ENCODE measurements at regions not wholly inside any gene's neighbourhood (a gene's known extent, or its start where the extent isn't known, plus 50 kb on each side); places are given as distances from the start of the nearest gene placed in this dataset.
"Not testable (repeated sequence)": the region's sequence is repeated elsewhere in the genome, so short reads cannot be mapped to it uniquely, and the experiment has no call there.

GRCh38 chr17:30697619-30698460, 126.7 kb downstream of the CRLF3 start:
- not testable (repeated sequence) for H3K27ac ChIP-seq (ENCODE audit: insufficient read depth in 1 of 2, low read depth in 1 of 2, low read length in 2 of 2, poor library complexity in 1 of 2, severe bottlenecking in 2 of 2); H3K36me3 ChIP-seq (ENCODE audit: control insufficient read depth in 4 of 4, insufficient read depth in 4 of 4, low read length in 3 of 4); H3K9me3 ChIP-seq (ENCODE audit: control extremely low read depth in 1 of 5, control insufficient read depth in 4 of 5, insufficient read depth in 2 of 5, low read depth in 1 of 5, low read length in 4 of 5); H3K27me3 ChIP-seq (replicated peaks in 2 of 5; ENCODE audit: control insufficient read depth in 4 of 5, insufficient read depth in 5 of 5, low read length in 4 of 5)
- Histone ChIP-seq H3K4me1 (ENCODE audit: control extremely low read depth in 1 of 4, control insufficient read depth in 4 of 4, insufficient read depth in 4 of 4, low read length in 3 of 4) (peaks cover 0 to 13% (median 10%) of the 10 kb centered on the region in 4 experiments), H3K4me3 (ENCODE audit: control insufficient read depth in 1 of 7, extremely low read depth in 1 of 7, insufficient read depth in 4 of 7, low read depth in 2 of 7, low read length in 6 of 7) (peak overlapping the region; percentile 8 to 74 (median 53))
- peak in 2 of 3 donors; percentile 60 to 64 for DNase-seq
- 23% methylated on average over 8 of the region's 32 CpGs for WGBS (ENCODE audit: insufficient coverage)
- CTCF ChIA-PET, result interaction anchor here (0.6 to 0.8 kb wide), 2 partner anchors 18 to 19 kb away, joined by 4 read pairs; no protein-coding TSS in a partner anchor
- POLR2A ChIA-PET, result interaction anchor here (0.7 kb wide), 1 partner anchor 785 kb away, joined by 3 read pairs; no protein-coding TSS in a partner anchor

- ChIA-PET POLR2A (no interaction called here), CTCF (no interaction called here)
- DNase-seq, result no peak
- Histone ChIP-seq H3K4me3 (ENCODE audit: control insufficient read depth in 1 of 7, extremely low read depth in 1 of 7, insufficient read depth in 4 of 7, low read depth in 2 of 7, low read length in 6 of 7) (no peak overlapping the region), H3K27ac (ENCODE audit: insufficient read depth in 1 of 2, low read depth in 1 of 2, low read length in 2 of 2, poor library complexity in 1 of 2, severe bottlenecking in 2 of 2) (no peak overlapping the region), H3K4me1 (ENCODE audit: control extremely low read depth in 1 of 4, control insufficient read depth in 4 of 4, insufficient read depth in 4 of 4, low read length in 3 of 4) (peaks cover 0 to 9% (median 7%) of the 10 kb centered on the region in 4 experiments), H3K36me3 (ENCODE audit: control insufficient read depth in 4 of 4, insufficient read depth in 4 of 4, low read length in 3 of 4) (no peaks in the 10 kb centered on the region), H3K27me3 (replicated peaks in 2 of 5; ENCODE audit: control insufficient read depth in 4 of 5, insufficient read depth in 5 of 5, low read length in 4 of 5) (no peaks in the 10 kb centered on the region), H3K9me3 (ENCODE audit: control extremely low read depth in 1 of 5, control insufficient read depth in 4 of 5, insufficient read depth in 2 of 5, low read depth in 1 of 5, low read length in 4 of 5) (no peaks in the 10 kb centered on the region)
- 87% methylated on average over 3 of the region's 5 CpGs for WGBS (ENCODE audit: insufficient coverage)
These were observed 128.3 kb downstream of the CRLF3 start for GRCh38 chr17:30696234-30696633.

GRCh38 chr17:30695265-30695811, 129.2 kb downstream of the CRLF3 start:
- H3K27me3 ChIP-seq (replicated peaks in 2 of 5; ENCODE audit: control insufficient read depth in 4 of 5, insufficient read depth in 5 of 5, low read length in 4 of 5); DNase-seq; H3K36me3 ChIP-seq (ENCODE audit: control insufficient read depth in 4 of 4, insufficient read depth in 4 of 4, low read length in 3 of 4); H3K4me1 ChIP-seq (ENCODE audit: control extremely low read depth in 1 of 4, control insufficient read depth in 4 of 4, insufficient read depth in 4 of 4, low read length in 3 of 4); CTCF ChIA-PET; H3K4me3 ChIP-seq (ENCODE audit: control insufficient read depth in 1 of 7, extremely low read depth in 1 of 7, insufficient read depth in 4 of 7, low read depth in 2 of 7, low read length in 6 of 7); H3K27ac ChIP-seq (ENCODE audit: insufficient read depth in 1 of 2, low read depth in 1 of 2, low read length in 2 of 2, poor library complexity in 1 of 2, severe bottlenecking in 2 of 2); POLR2A ChIA-PET; H3K9me3 ChIP-seq (ENCODE audit: control extremely low read depth in 1 of 5, control insufficient read depth in 4 of 5, insufficient read depth in 2 of 5, low read depth in 1 of 5, low read length in 4 of 5): not testable (repeated sequence)
- no CpG with 5 or more reads among the region's 1 CpG for WGBS (ENCODE audit: insufficient coverage)

- CTCF ChIA-PET, result interaction anchor here (2.0 kb wide), 1 partner anchor 22 kb away, joined by 9 read pairs; no protein-coding TSS in a partner anchor
- H3K4me3 ChIP-seq (ENCODE audit: control insufficient read depth in 1 of 7, extremely low read depth in 1 of 7, insufficient read depth in 4 of 7, low read depth in 2 of 7, low read length in 6 of 7), result peak overlapping the region in 2 of 7 experiments; percentile 36 to 54
- POLR2A ChIA-PET; H3K27ac ChIP-seq (ENCODE audit: insufficient read depth in 1 of 2, low read depth in 1 of 2, low read length in 2 of 2, poor library complexity in 1 of 2, severe bottlenecking in 2 of 2); H3K27me3 ChIP-seq (replicated peaks in 2 of 5; ENCODE audit: control insufficient read depth in 4 of 5, insufficient read depth in 5 of 5, low read length in 4 of 5); H3K4me1 ChIP-seq (ENCODE audit: control extremely low read depth in 1 of 4, control insufficient read depth in 4 of 4, insufficient read depth in 4 of 4, low read length in 3 of 4); H3K36me3 ChIP-seq (ENCODE audit: control insufficient read depth in 4 of 4, insufficient read depth in 4 of 4, low read length in 3 of 4); H3K9me3 ChIP-seq (ENCODE audit: control extremely low read depth in 1 of 5, control insufficient read depth in 4 of 5, insufficient read depth in 2 of 5, low read depth in 1 of 5, low read length in 4 of 5): not testable (repeated sequence)
- WGBS (ENCODE audit: insufficient coverage), result 1% methylated on average over 12 of the region's 20 CpGs
- DNase-seq, result peak in 2 of 3 donors; percentile 71 to 78
These were observed 130.7 kb downstream of the CRLF3 start for GRCh38 chr17:30693772-30694171.

GRCh38 chr17:30689266-30690000, 135.1 kb downstream of the CRLF3 start:
- H3K27ac ChIP-seq (ENCODE audit: insufficient read depth in 1 of 2, low read depth in 1 of 2, low read length in 2 of 2, poor library complexity in 1 of 2, severe bottlenecking in 2 of 2); H3K4me3 ChIP-seq (ENCODE audit: control insufficient read depth in 1 of 7, extremely low read depth in 1 of 7, insufficient read depth in 4 of 7, low read depth in 2 of 7, low read length in 6 of 7); H3K36me3 ChIP-seq (ENCODE audit: control insufficient read depth in 4 of 4, insufficient read depth in 4 of 4, low read length in 3 of 4); CTCF ChIA-PET; POLR2A ChIA-PET; H3K9me3 ChIP-seq (ENCODE audit: control extremely low read depth in 1 of 5, control insufficient read depth in 4 of 5, insufficient read depth in 2 of 5, low read depth in 1 of 5, low read length in 4 of 5); DNase-seq; H3K27me3 ChIP-seq (replicated peaks in 2 of 5; ENCODE audit: control insufficient read depth in 4 of 5, insufficient read depth in 5 of 5, low read length in 4 of 5): not testable (repeated sequence)
- 97% methylated on average over 6 of the region's 14 CpGs for WGBS (ENCODE audit: insufficient coverage)
- H3K4me1 ChIP-seq (ENCODE audit: control extremely low read depth in 1 of 4, control insufficient read depth in 4 of 4, insufficient read depth in 4 of 4, low read length in 3 of 4), result peaks cover 0 to 14% (median 3%) of the 10 kb centered on the region in 4 experiments

GRCh38 chr17:30686538-30687479, 137.7 kb downstream of the CRLF3 start:
- POLR2A ChIA-PET; H3K36me3 ChIP-seq (ENCODE audit: control insufficient read depth in 4 of 4, insufficient read depth in 4 of 4, low read length in 3 of 4); CTCF ChIA-PET; DNase-seq; H3K27me3 ChIP-seq (replicated peaks in 2 of 5; ENCODE audit: control insufficient read depth in 4 of 5, insufficient read depth in 5 of 5, low read length in 4 of 5); H3K27ac ChIP-seq (ENCODE audit: insufficient read depth in 1 of 2, low read depth in 1 of 2, low read length in 2 of 2, poor library complexity in 1 of 2, severe bottlenecking in 2 of 2); H3K9me3 ChIP-seq (ENCODE audit: control extremely low read depth in 1 of 5, control insufficient read depth in 4 of 5, insufficient read depth in 2 of 5, low read depth in 1 of 5, low read length in 4 of 5); H3K4me1 ChIP-seq (ENCODE audit: control extremely low read depth in 1 of 4, control insufficient read depth in 4 of 4, insufficient read depth in 4 of 4, low read length in 3 of 4): not testable (repeated sequence)
- H3K4me3 ChIP-seq (ENCODE audit: control insufficient read depth in 1 of 7, extremely low read depth in 1 of 7, insufficient read depth in 4 of 7, low read depth in 2 of 7, low read length in 6 of 7), result peak overlapping the region in 2 of 7 experiments; percentile 33 to 45
- WGBS (ENCODE audit: insufficient coverage), result no CpG with 5 or more reads among the region's 28 CpGs
